Activated T-cell treated with anti-CD3 and anti-CD28 coated beads, Interleukin-2, amount 50 U/mL, for 24 hours (primary cell): ENCODE measurements at regions not wholly inside any gene's neighbourhood (a gene's known extent, or its start where the extent isn't known, plus 50 kb on each side); places are given as distances from the start of the nearest gene placed in this dataset.
"Not testable (repeated sequence)": the region's sequence is repeated elsewhere in the genome, so short reads cannot be mapped to it uniquely, and the experiment has no call there.

Source experiments
- DNase-seq: peaks from one replicate; pipeline ENCODE4 v3.0.0-alpha.2; 2020
- H3K27ac Mint-ChIP-seq: 2 replicates; pipeline ENCODE4 v1.8.0; 2020; ENCODE audit warnings: mild to moderate bottlenecking, mixed read lengths
- H3K27me3 Mint-ChIP-seq: 2 replicates; pipeline ENCODE4 v1.8.0; 2020; ENCODE audit warnings: mixed read lengths
- H3K36me3 Mint-ChIP-seq: 2 replicates; pipeline ENCODE4 v1.8.0; 2020; ENCODE audit warnings: low read depth, mixed read lengths
- H3K4me1 Mint-ChIP-seq: 2 replicates; pipeline ENCODE4 v1.8.0; 2020; ENCODE audit warnings: low read depth, mixed read lengths
- H3K4me3 Mint-ChIP-seq: 2 replicates; pipeline ENCODE4 v1.8.0; 2020; ENCODE audit warnings: mild to moderate bottlenecking, moderate library complexity, mixed read lengths
- H3K9me3 Mint-ChIP-seq: 2 replicates; pipeline ENCODE4 v1.8.0; 2020; ENCODE audit warnings: mixed read lengths

GRCh38 chr21:6428498-6429092, 4092.8 kb upstream of the TPTE start:
- not testable (repeated sequence) for DNase-seq, H3K4me1 Mint-ChIP-seq, H3K9me3 Mint-ChIP-seq, H3K27ac Mint-ChIP-seq, H3K36me3 Mint-ChIP-seq, H3K27me3 Mint-ChIP-seq, H3K4me3 Mint-ChIP-seq

DNA sequence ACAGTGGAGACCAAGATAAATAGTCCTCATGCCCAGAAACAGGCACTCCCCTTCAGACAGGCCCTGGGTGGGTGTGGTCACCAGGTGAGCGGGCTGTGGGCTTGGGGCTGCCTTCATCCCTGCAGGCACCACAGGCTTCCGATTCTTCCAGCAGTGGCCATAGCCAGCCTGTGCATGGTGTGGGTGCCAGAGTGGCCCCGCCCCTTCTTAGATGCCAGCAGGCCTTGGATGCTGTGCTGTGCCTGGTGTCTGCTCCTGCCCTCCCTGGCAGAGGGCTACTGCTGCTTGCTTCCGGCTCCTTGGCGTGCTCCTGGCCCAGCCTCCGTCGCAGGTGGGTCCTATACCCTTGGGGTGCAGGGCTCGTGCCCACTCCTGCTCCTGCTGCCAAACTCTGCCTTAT, 4091.5 kb upstream of the TPTE start:
- H3K36me3 Mint-ChIP-seq, H3K4me3 Mint-ChIP-seq, H3K27me3 Mint-ChIP-seq, H3K9me3 Mint-ChIP-seq, H3K4me1 Mint-ChIP-seq, DNase-seq, H3K27ac Mint-ChIP-seq: not testable (repeated sequence)

DNA sequence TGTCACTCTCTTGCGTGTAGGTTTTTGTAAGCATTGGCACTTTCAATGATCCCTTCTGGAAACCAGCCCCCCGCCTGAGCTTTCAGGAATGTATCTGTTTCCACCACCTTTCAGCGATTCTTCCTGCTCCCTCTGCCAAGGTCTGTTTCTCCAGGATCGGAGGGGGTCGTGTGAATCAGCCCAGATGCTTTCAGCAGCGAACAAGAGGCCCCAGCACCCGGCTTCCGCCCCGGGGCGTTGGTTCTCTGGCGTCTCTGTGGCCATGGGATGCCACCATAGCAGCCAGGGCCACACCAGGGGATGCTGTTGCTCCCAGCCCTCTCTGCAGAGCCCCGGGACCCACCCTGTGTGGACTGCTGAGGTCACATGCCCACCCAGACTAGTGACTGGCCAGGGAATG, 4088.2 kb upstream of the TPTE start:
- H3K4me3 Mint-ChIP-seq, result not testable (repeated sequence)

GRCh38 chr21:6436205-6436604, 4085.2 kb upstream of the TPTE start:
- H3K4me3 Mint-ChIP-seq, H3K4me1 Mint-ChIP-seq, H3K27ac Mint-ChIP-seq, DNase-seq, H3K27me3 Mint-ChIP-seq, H3K9me3 Mint-ChIP-seq, H3K36me3 Mint-ChIP-seq: not testable (repeated sequence)

More for the DNA sequence above, 4088.2 kb upstream of the TPTE start:
- H3K36me3 Mint-ChIP-seq, H3K4me1 Mint-ChIP-seq, H3K27me3 Mint-ChIP-seq, H3K9me3 Mint-ChIP-seq, DNase-seq, H3K27ac Mint-ChIP-seq: not testable (repeated sequence)

DNA sequence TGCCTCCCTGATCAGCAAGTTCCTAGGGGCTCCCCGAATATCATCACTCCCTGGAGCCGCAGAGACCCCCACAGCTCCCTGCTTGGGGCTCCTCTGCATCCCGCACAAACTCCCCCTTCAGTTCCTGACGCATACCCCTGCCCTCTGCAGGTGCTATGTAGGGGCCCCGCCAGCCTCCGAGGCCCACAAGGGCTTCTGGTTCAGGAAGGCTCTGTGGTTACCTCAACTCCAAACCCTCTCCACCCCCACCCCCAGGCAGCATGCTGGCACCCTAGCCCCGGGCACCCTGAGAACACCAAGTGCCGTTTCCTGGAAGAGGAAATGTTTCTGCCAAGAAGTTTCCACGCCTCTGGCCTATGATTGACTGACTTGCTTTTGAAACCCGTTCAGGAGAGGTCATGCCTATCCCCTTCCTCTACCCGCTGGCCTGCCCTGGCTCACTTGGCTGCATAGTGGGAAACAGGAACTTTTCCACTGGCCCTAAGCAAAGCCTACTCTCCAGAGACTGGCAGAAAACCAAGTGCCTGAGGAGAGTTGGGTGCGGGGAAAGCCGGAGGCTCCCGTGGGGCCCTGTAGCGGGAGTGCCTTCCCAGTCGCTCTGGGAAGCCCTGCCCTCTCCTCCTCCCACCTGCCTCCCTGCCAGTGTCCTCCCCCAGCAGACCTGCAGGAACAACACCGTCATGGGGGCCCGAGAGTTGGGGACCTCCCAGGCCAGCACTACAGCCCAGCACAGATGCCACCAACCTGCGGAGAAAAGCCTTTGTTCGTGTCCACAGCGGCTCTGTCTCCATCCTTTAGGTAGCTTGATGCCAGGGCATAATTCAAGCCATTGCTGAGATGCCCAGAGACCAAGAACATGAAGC, 4084.2 kb upstream of the TPTE start:
- not testable (repeated sequence) for DNase-seq, H3K9me3 Mint-ChIP-seq, H3K36me3 Mint-ChIP-seq, H3K27me3 Mint-ChIP-seq, H3K4me3 Mint-ChIP-seq, H3K4me1 Mint-ChIP-seq
- peak overlapping the region; percentile 37 for H3K27ac Mint-ChIP-seq

GRCh38 chr21:6437834-6438187, 4083.6 kb upstream of the TPTE start:
- not testable (repeated sequence) for H3K27me3 Mint-ChIP-seq, H3K4me1 Mint-ChIP-seq, H3K4me3 Mint-ChIP-seq, H3K27ac Mint-ChIP-seq, H3K36me3 Mint-ChIP-seq, H3K9me3 Mint-ChIP-seq, DNase-seq

DNA sequence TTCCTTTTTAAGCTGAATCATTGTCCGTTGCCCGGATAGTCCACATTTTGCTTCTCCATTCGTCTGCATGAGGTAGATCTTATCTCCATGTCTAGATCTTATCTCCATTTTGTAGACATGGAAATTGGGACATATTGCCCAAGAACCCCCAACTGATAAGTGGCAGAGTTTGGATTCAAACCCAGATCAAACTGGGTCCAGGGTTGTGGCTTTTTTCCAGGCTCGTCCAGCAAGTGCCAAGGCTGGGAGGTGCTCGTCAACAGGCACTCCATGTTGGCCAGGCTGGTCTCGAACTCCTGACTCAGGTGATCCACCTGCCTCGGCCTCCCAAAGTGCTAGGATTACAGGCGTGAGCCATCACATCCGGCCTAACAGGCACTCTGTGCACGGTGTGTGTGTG, 4082.3 kb upstream of the TPTE start:
- DNase-seq, H3K4me1 Mint-ChIP-seq, H3K27ac Mint-ChIP-seq, H3K36me3 Mint-ChIP-seq, H3K4me3 Mint-ChIP-seq, H3K9me3 Mint-ChIP-seq, H3K27me3 Mint-ChIP-seq: not testable (repeated sequence)

- H3K4me3 Mint-ChIP-seq, H3K4me1 Mint-ChIP-seq, H3K9me3 Mint-ChIP-seq, H3K36me3 Mint-ChIP-seq, DNase-seq, H3K27ac Mint-ChIP-seq, H3K27me3 Mint-ChIP-seq: not testable (repeated sequence)
Measured at GRCh38 chr21:6454648-6455340, 4066.6 kb upstream of the TPTE start.

DNA sequence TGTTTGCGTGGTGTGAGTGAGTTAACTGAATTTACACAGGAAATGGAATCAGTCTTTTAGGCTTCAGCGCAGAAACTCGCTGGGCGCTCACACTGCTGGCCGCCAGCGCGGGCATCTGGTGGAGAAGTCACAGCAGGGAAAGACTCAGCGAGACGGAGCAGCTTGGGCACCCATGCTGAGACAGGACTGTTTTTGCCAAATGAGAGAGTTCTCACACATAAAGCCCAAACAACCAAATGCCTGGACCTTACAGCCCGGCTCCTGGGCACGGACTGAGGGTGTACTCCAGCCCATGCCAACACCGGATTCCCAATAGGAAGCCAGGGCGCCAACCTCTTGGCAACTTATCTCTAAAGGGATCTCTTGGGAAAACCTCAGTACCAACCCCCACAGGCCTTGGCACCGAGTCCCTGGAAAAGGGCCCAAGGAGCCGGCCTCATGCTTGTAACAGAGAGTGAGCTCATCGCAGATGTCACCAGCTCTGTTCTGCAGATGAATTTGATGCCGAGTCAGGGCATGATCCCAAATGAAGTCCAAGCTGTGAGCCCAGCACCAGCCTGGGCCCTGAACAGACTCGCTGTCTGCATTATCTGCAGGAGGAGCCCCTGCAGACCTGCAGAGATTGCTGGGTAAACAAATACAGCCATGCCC, 4065.2 kb upstream of the TPTE start:
- not testable (repeated sequence) for H3K9me3 Mint-ChIP-seq, H3K27me3 Mint-ChIP-seq, H3K36me3 Mint-ChIP-seq, H3K4me3 Mint-ChIP-seq, DNase-seq, H3K27ac Mint-ChIP-seq, H3K4me1 Mint-ChIP-seq

DNA sequence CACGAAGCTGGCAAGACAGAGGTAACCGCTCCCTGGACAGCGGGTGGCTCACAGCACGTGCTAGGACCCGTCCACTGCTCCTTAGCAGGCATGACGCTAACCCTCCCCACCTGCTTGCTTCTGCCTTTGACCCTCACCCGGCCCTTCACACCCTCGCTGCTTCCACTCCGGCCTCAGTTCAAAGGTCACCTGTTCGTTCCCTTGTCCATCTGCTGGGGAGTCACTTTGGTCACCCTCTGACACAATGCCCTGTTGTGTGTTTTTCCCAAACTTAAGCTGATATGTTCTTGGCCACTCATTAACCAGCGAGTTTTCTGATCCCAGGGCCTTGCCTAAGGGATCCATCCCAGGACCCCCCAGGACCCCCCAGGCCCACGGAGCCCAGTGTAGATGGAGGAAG, 4061.6 kb upstream of the TPTE start:
- not testable (repeated sequence) for H3K9me3 Mint-ChIP-seq, H3K36me3 Mint-ChIP-seq, H3K4me3 Mint-ChIP-seq, DNase-seq, H3K4me1 Mint-ChIP-seq, H3K27ac Mint-ChIP-seq, H3K27me3 Mint-ChIP-seq

GRCh38 chr21:6461358-6461757, 4060.0 kb upstream of the TPTE start:
- not testable (repeated sequence) for H3K4me3 Mint-ChIP-seq, H3K9me3 Mint-ChIP-seq, H3K4me1 Mint-ChIP-seq, H3K27me3 Mint-ChIP-seq, H3K36me3 Mint-ChIP-seq, DNase-seq, H3K27ac Mint-ChIP-seq

DNA sequence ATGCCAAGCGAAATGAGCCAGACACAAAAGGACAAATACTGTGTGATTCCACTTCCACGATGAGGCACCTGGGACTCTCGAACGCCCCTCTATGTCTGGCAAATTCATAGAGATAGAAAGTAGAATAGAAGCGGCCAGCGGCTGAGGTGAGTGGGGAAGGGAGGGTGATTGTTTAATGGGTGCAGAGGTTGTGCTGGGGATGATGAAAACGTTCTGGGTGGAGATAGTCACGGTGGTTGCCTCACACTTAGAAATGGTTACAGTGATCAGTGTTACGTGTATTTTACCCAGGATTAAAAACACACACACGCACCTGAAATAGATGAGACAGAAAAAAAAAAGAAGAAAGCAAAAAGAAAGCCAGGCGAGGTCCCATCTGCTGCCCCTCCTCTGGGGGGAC, 4057.0 kb upstream of the TPTE start:
- not testable (repeated sequence) for H3K4me1 Mint-ChIP-seq, H3K36me3 Mint-ChIP-seq, H3K27me3 Mint-ChIP-seq, H3K4me3 Mint-ChIP-seq, H3K9me3 Mint-ChIP-seq, DNase-seq, H3K27ac Mint-ChIP-seq

DNA sequence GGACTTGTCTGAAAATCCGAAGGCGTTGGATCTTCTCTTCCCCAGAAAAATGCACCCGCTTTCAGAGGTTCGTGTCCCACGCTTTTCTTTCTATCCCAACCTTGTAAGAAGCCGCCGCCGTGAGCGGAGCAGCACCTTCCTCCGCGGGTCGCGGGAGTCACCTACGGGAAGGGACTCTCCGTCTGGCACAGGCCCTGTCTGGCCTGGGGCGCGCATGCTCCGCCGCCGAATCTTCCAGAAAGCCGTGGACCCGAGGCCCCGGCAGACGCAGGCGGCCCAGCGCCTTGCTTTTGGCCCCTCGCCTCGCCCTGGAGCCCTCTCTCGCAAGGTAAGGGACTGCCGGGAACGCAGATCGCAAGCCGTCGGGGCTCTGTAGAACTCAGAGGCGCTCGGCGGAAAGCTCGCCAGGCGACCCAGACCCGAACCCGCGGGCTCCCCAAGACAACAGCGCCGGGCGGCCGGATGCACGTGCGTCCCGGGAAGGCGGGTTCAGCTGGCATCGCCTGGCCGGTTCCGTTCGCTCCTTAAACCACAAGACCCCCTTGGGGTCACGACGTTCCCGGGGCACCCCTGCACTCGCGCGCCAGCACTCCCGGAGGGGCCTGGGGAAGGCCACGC, 4055.2 kb upstream of the TPTE start:
- not testable (repeated sequence) for H3K36me3 Mint-ChIP-seq, H3K27ac Mint-ChIP-seq, H3K4me3 Mint-ChIP-seq, H3K27me3 Mint-ChIP-seq, DNase-seq, H3K4me1 Mint-ChIP-seq, H3K9me3 Mint-ChIP-seq

DNA sequence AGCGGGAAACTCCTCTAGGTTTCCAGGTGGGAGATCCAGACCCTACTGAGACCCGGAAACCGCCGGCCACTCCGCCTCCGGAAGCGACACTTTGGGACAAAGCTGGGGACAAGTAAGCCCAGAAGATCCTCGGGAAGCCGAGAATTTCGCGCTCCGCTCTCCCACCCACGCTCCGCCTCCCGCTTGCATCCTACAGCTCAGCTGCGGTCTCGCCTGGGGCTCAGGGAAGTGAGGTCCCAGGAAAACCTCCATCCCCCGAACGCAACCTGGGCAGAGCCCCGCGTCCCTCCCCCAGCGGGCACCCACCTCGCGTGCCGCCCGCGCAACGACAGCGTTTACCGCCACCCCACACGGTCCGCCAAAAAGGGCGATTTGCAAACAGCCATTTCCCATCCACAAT, 4054.7 kb upstream of the TPTE start:
- not testable (repeated sequence) for H3K27me3 Mint-ChIP-seq, H3K27ac Mint-ChIP-seq, DNase-seq, H3K4me1 Mint-ChIP-seq, H3K9me3 Mint-ChIP-seq, H3K36me3 Mint-ChIP-seq, H3K4me3 Mint-ChIP-seq
